ENCODE measurements at regions not wholly inside any gene's neighbourhood (a gene's known extent, or its start where the extent isn't known, plus 50 kb on each side); places are given as distances from the start of the nearest gene placed in this dataset.

GRCh38 chr2:207221731-207222130 is 56.0 kb upstream of the KLF7 start:
- TF ChIP-seq EZH2 (IDR thresholded peaks at IDR 0.05; ENCODE audit: borderline replicate concordance, insufficient read depth, low read depth, low read length, poor library complexity, severe bottlenecking) (no peak), CTCF (IDR thresholded peaks at IDR 0.05) (no peak)

Data from B cell (primary cell).